ENCODE measurements at regions not wholly inside any gene's neighbourhood (a gene's known extent, or its start where the extent isn't known, plus 50 kb on each side); places are given as distances from the start of the nearest gene placed in this dataset.

DNA sequence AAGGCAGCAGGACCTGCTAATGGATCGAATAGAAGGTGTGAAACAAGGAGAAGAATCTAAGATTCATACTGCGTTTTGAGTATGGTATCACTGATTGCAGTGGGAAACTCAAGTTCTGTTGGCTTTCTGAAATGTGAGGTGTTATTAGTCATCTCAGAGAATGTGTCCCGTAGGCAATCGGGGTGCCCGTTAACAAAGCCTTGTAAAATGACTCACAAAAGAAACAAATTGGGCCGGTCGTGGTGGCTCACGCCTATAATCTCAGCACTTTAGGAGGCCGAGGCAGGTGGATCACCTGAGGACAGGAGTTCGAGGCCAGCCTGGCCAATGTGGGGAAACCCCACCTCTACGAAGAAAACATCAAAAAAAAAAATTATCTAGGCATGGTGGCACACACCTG, 118.2 kb upstream of the C7orf33 start:
- H3K9ac ChIP-seq = no peak overlapping the region
- no peak overlapping the region for H3K4me3 ChIP-seq (ENCODE audit: low read depth, low read length)
- no peaks in the 10 kb centered on the region for H3K4me1 ChIP-seq
- no peaks in the 10 kb centered on the region for H3K27me3 ChIP-seq (ENCODE audit: control insufficient read depth, insufficient read depth, low read length)
- TF ChIP-seq, protein P1, sequence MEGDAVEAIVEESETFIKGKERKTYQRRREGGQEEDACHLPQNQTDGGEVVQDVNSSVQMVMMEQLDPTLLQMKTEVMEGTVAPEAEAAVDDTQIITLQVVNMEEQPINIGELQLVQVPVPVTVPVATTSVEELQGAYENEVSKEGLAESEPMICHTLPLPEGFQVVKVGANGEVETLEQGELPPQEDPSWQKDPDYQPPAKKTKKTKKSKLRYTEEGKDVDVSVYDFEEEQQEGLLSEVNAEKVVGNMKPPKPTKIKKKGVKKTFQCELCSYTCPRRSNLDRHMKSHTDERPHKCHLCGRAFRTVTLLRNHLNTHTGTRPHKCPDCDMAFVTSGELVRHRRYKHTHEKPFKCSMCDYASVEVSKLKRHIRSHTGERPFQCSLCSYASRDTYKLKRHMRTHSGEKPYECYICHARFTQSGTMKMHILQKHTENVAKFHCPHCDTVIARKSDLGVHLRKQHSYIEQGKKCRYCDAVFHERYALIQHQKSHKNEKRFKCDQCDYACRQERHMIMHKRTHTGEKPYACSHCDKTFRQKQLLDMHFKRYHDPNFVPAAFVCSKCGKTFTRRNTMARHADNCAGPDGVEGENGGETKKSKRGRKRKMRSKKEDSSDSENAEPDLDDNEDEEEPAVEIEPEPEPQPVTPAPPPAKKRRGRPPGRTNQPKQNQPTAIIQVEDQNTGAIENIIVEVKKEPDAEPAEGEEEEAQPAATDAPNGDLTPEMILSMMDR (IDR thresholded peaks at IDR 0.05) = no peak
- no peak overlapping the region for H3K4me2 ChIP-seq (ENCODE audit: low read length)
- H2AFZ ChIP-seq = no peak overlapping the region
- H3K9me3 ChIP-seq (ENCODE audit: control insufficient read depth, low read length) = no peaks in the 10 kb centered on the region
- H3K36me3 ChIP-seq (ENCODE audit: control insufficient read depth, insufficient read depth, low read length) = no peaks in the 10 kb centered on the region
- H3K79me2 ChIP-seq = no peaks in the 10 kb centered on the region
- H3K27ac ChIP-seq = no peak overlapping the region

DNA sequence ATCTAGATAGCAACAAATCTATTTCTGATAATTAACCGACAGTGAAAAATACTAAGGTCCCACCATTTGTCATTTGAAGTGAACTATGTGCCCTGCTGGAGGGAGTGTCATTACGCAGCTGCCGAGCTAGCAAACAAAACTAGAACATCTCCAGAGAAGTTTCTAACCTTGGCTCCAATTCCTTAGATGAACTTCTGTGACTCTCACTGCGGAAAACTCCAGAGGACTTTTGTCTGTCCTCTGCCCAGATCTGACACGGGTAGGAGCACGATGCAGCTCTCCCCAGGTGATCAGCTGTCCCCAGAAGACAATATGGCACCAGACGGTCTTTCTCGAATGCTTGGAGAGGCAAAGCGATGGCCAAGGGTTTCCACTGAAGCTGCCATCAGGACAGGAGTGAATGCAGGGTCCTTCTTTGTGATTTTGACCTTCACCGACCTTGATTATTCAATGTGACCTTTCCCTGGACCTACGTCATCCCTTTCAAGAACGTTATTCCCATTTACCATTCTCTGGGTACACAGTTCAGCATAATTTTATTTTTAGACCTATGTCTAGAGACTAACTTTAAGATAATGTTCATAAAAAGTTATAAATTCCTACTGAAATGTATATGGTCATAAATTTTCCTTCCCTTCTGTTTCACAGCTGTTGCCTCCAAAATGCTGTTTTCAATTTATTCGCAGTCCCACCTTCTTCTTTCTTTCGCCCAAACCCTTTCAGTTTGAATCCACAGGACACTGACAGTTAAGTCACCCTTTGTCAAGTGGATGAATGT, 116.7 kb upstream of the C7orf33 start:
- no peaks in the 10 kb centered on the region for H3K27me3 ChIP-seq (ENCODE audit: control insufficient read depth, insufficient read depth, low read length)
- H3K4me2 ChIP-seq (ENCODE audit: low read length) = no peak overlapping the region
- no peaks in the 10 kb centered on the region for H3K9me3 ChIP-seq (ENCODE audit: control insufficient read depth, low read length)
- TF ChIP-seq, protein P1 (IDR thresholded peaks at IDR 0.05) = no peak
- no peak overlapping the region for H3K27ac ChIP-seq
- no peak overlapping the region for H3K4me3 ChIP-seq (ENCODE audit: low read depth, low read length)
- no peak overlapping the region for H3K9ac ChIP-seq
- H3K4me1 ChIP-seq = no peaks in the 10 kb centered on the region
- H3K79me2 ChIP-seq = no peaks in the 10 kb centered on the region
- H2AFZ ChIP-seq = no peak overlapping the region
- H3K36me3 ChIP-seq (ENCODE audit: control insufficient read depth, insufficient read depth, low read length) = no peaks in the 10 kb centered on the region

DNA sequence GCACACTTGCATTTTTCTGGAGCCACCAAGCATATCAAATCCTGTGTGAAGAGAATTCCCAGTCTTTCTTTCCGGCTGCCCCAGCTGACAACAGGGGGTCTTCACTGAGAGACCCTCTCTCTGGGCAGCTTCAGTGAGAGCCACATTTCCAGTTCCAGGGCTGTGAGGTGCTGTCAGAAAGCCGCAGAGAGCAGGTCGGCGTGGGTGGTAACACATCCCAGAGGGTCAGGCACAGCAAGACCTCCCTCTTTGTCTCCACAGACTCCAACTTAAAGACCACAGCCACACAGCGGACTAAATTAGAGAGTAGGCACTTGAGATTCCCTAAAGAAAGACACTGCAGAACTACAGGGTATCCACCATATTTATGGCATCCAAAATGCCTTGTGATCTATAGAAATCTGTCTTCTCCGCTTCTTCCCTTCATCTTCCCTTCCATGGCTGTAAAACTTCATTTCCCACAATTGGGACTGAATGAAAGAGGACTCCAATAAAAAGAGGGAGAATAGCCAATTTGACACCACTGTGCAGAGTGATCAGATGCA, 116.0 kb upstream of the C7orf33 start:
- no peaks in the 10 kb centered on the region for H3K79me2 ChIP-seq
- H3K9me3 ChIP-seq (ENCODE audit: control insufficient read depth, low read length) = no peaks in the 10 kb centered on the region

DNA sequence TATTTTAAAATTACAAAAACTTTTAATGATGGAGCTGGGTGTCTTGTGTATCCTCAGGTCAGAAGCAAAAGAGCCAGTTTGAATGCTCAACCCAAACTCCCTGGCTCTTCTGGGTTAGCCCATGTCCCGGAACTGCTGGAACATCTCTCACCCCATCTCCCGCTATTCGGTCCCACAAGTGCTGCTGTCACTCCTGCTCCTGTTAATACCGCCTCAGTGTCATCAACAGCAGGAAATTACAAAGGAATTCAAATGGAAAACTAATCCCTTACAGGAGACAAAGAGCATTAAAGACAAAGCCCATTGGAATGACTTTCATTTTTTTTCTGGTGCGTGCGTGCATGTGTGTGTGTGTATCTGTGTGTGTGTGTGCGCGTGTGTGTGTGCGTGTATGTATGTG, 112.0 kb upstream of the C7orf33 start:
- no peak overlapping the region for H2AFZ ChIP-seq
- TF ChIP-seq, protein P1 (IDR thresholded peaks at IDR 0.05) = no peak
- H3K27me3 ChIP-seq (ENCODE audit: control insufficient read depth, insufficient read depth, low read length) = no peaks in the 10 kb centered on the region
- H3K4me1 ChIP-seq = no peaks in the 10 kb centered on the region
- no peaks in the 10 kb centered on the region for H3K79me2 ChIP-seq
- no peaks in the 10 kb centered on the region for H3K9me3 ChIP-seq (ENCODE audit: control insufficient read depth, low read length)
- no peak overlapping the region for H3K27ac ChIP-seq
- no peak overlapping the region for H3K9ac ChIP-seq
- no peak overlapping the region for H3K4me2 ChIP-seq (ENCODE audit: low read length)
- H3K4me3 ChIP-seq (ENCODE audit: low read depth, low read length) = no peak overlapping the region
- H3K36me3 ChIP-seq (ENCODE audit: control insufficient read depth, insufficient read depth, low read length) = no peaks in the 10 kb centered on the region

More for the DNA sequence above, 116.0 kb upstream of the C7orf33 start:
- TF ChIP-seq, protein P1 (IDR thresholded peaks at IDR 0.05) = no peak
- H3K4me1 ChIP-seq = no peaks in the 10 kb centered on the region
- no peak overlapping the region for H3K4me2 ChIP-seq (ENCODE audit: low read length)
- no peak overlapping the region for H3K4me3 ChIP-seq (ENCODE audit: low read depth, low read length)
- no peaks in the 10 kb centered on the region for H3K36me3 ChIP-seq (ENCODE audit: control insufficient read depth, insufficient read depth, low read length)
- H3K9ac ChIP-seq = no peak overlapping the region
- no peaks in the 10 kb centered on the region for H3K27me3 ChIP-seq (ENCODE audit: control insufficient read depth, insufficient read depth, low read length)
- H2AFZ ChIP-seq = no peak overlapping the region
- H3K27ac ChIP-seq = no peak overlapping the region

Data from parathyroid adenoma (tissue), 2 donors.